Suppressor macrophage (primary cell): ENCODE measurements at regions not wholly inside any gene's neighbourhood (a gene's known extent, or its start where the extent isn't known, plus 50 kb on each side); places are given as distances from the start of the nearest gene placed in this dataset.

ENCODE experiments used
- DNase-seq, 4 experiments: peaks; one replicate each; pipeline ENCODE4 v3.0.0-alpha.2; 2020 to 2022

DNA sequence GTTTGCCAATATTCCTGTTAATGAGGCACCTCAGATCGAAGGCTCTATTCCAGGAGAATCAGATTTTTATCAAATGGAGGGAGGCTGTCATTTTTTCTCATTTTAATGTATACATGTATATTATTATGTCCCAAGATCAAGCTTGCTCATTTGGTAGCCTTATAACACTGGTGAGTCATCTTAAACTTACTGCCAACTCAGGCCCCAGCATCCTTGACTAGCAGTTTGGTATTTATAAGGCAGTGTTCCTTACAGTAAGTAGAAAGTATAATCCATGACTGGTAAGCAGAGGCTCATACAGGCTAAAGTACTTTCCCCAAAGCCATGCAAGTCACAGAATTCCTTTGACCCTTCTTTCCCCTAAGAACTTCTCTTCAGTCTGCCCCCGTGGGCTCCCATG, 90.7 kb upstream of the NR3C1 start:
- peak in 2 of 4 experiments; percentile 22 to 34 for DNase-seq

DNA sequence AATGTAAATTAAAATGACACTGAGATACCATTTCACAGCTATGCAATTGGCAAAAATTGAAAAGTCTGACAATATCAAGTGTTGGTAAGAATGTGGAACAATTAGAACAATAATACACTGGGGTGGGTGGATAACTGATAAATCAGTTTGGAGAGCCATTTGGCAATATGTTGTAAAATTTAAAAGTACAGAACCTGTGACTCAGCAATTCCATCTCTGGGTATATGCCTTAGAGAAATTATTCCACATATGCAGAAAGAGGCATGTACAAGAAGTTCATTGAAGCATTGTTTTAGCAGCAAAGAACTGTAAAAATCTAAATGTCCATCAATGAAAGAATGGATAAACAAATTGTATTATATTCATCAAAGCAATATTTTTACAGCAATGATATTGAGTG, 89.3 kb upstream of the NR3C1 start:
- no peak for DNase-seq

- peak in 3 of 4 experiments; percentile 15 to 57 (median 42) for DNase-seq
These were observed 88.2 kb upstream of the NR3C1 start for GRCh38 chr5:143491646-143492045.

DNA sequence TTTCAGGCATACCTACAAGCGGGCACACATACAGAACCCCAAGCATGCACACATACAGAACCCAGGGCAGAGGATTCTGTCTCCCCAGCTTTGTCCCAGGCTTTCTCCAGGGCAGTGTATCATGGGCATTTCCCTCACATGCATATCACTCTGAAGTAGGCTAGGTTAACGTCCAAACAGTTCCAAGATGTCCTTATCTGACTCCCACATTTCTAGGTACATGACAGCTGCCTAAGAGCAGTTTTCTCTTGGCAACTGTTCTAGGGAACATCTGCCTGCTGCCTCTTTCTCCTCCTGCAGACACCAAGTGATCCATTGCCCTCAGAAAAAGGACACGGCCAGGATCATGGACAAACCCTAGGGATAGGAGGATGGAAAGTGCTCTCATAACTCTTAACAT, 84.9 kb upstream of the NR3C1 start:
- DNase-seq = no peak

- peak; percentile 39 to 79 (median 62) for DNase-seq
These were observed 81.1 kb upstream of the NR3C1 start for GRCh38 chr5:143484601-143485000.

DNA sequence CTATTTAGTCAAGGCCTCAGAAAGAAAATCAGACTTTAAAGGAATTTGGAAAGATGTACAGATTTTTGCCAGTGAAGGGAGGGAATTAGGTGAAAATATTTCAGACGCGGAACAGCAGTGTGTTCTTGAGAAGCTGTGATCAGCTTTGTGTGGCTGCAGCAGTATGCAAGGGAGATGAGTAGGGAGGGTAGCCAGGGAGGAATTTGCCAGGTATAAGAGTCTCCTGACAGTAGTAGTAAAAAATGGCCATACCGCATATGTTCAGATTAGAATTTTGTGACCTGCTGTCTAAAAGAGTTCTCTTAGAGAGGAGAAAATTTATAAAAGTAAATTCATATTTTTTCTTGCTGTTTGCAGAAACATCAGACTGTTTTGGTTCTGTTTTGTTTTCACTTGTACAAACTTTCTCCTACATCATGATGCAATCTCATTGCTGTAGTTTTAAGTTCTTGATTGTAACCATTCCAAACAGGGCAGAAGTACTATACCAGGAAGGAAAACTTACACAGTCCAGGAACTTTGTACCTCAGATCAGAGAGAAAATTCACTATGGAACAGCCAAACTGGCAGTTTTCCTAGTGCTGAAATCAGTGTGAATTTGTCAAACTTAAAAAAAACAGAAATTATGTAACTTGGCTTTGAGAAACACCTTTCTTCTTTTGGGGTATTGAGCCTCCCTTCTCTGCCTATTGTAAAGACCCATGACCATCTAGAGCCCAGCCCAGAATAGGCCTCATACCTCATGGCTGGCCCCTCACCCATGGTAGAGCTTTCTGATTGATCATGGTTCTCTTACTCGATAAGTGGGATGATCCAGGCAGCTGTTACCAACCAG, 78.4 kb upstream of the NR3C1 start:
- DNase-seq = peak in 2 of 4 experiments; percentile 25 to 48

DNA sequence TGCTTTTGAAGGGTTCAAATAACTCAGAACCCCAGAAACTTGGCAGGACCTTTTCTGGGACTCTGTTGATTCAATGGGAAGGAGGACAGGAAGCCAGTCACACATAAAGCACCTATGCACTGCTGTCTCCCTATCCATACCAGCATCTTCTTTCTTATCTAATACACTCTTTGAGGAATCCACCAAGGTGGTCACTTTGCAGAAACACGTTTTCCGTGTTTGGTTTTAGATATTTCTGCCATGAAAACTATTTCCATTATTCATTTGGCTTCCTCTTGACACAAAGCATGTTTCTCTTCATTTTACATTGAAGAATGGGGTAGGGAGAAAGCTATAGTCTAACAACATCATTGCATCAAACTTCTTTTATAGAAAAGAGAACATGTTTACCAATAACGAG, 76.5 kb upstream of the NR3C1 start:
- DNase-seq = no peak

GRCh38 chr5:143479394-143479793, 75.9 kb upstream of the NR3C1 start:
- DNase-seq = no peak

- no peak for DNase-seq
These were observed 73.2 kb upstream of the NR3C1 start for GRCh38 chr5:143476601-143477211.

DNA sequence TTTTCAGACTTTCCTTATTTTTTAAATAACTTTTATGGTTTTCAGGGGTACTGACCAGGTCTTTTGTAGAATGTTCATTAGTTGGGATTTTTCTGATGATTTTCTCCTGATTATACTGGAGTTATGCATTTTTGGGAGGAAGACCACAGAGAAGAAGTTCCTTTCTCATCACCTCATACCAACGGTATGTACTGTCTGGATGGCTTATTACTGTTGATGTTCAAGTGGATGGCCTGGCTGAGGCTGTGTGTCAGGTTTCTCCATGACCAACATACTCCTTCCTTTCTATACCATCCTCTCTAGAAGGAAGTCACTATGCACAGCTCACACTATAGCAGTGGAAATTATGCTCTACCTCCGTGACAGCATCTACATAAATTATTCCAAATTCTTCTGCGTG, 71.1 kb upstream of the NR3C1 start:
- DNase-seq = no peak

GRCh38 chr5:143473481-143473880, 70.0 kb upstream of the NR3C1 start:
- DNase-seq = no peak

DNA sequence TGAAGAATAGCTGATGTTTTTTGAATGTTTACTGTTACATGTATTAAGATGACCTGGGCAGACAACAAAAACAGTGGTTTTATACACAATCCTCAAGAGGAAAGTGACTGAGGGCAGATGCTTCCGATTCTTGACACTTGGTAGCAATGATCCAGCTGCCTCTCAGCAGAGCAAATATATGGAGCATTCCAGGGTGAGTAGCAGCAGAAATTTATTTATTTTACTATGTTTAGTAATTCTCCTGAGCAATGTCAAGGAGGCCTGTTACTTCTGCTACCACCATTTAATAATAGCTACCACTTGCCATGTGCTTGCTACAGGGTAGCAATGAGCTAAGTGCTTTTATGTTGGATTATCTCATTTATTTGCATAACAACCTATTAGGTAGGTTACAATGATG, 69.1 kb upstream of the NR3C1 start:
- DNase-seq = no peak

DNA sequence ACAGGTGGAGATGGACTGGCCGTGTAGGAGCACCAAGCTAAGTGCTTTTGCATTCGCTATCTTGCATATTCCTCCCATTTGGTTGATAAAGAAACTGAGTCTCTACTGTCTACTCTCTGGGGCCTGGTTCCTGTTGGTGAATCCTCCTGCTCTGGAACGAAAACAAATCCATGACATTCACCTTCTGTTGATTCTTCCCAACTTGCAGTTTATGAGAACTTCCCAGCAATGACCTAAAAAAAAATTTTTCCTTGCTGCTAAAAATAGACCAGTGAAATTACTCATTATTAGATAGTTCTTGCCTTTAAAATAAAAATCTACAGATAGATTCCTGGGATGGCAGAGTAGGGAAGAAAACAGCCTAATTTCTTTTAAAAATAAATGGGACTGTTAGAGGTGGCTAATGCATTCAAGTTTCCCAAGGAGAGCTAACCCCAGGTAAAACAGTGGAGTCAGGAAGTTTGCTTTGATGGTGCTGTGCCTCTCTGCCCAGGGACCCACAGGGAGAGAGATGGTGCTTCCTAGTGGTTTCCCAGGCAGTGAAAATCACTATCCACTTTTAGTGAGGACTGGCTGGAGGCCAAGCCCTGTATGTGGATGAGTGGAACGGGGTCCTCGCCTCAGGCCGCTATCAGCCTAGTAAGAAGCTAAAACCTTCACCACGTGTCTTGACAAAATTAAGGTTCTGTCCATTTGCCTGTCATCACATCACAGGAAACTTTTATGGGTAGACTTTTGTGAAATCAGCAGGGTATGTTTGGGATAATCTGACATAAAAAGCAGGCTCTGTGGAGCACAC, 68.4 kb upstream of the NR3C1 start:
- no peak for DNase-seq

DNA sequence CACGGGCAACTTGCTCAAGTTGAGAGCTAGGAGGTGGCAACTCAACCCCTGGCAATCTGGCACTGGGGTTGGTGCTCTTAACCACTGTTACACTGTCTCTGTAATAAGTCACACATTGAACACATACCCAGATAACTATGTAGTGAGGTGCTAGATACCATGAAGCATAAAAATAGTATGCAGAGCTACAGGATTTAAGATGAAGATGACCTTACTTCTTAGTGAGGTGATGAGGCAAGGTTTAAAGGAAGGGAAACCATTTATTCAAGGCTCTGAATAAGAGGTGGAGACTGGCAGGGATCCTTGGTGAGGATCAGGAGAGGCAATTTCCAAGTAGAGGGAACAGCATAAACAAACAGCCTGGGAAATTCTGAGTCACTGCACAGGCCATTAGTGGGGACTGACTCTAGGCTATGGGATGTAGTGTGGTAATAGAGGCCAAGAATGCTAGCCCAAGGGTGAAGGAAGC, 67.6 kb upstream of the NR3C1 start:
- DNase-seq = no peak

- DNase-seq = no peak
These were observed 66.6 kb upstream of the NR3C1 start for GRCh38 chr5:143470120-143470519.

DNA sequence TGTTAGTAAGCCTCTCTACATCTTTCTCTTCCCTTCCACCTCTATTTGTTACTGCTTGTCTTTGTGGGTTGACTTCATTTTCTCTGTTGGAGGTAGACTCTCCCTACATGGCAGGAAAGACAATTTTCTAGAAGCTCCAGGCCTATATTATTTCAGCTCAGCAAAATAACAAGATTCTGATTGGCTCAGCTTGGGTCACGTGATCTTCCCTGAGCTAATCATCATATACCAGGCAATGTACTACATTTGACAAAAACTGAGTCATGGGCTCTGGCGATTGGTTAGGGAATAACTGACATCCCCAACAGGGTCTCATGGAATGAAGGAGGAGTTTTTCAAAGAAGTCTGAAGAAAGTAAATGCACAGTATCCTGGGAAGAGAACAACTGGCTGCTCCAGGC, 65.6 kb upstream of the NR3C1 start:
- no peak for DNase-seq

DNA sequence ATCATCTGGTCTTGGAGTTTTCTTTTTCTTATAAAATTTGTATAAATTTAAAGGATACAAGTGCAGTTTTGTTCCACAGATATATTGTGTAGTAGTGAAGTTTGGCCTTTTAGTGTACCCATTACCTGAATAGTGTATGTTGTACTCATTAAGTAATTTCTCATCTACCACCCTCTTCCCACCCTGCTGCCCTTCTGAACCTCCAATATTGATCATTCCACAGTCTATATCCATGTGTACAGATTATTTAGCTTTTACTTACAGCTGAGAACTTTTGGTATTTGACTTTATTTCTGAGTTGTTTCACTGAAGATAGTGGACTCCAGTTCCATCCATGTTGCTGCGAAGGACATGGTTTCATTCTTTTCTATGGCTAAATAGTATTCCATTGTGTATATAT, 63.1 kb upstream of the NR3C1 start:
- no peak for DNase-seq

DNA sequence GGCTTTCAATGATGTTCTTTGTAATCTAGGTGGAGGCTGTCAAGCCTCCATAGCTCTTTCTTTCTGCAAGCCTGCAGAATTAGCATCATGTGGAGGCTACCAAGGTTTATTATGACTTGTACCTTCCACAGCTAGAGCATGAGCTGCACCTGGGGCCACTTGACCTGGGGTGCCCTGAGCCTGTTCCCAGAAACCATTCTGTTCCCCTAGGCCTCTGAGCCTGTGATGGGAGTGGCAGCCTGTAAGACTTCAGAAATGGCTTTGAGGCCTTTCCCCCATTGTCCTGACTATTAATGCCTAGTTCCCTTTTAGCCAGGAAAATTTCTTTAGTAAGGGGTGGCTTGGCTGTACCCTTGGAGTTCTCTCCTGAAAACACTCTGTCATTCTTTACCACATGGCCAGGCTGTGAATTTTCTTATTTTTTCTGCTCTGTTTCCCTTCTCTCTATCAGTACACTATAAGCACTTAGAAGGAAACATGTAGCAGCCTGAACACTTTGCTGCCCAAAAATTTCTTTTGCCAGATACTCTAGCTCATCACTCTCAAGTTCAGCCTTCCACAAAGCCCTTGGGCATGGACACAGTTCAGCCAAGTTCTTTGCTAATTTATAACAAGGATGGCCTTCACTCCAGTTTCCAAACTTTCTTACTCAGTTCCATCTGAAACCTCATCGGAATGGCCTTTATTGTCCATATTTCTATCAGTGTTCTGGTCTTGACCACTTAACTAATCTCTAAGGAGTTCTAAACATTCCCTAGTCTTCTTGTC, 61.4 kb upstream of the NR3C1 start:
- DNase-seq = no peak

GRCh38 chr5:143462431-143462830, 58.9 kb upstream of the NR3C1 start:
- peak in 2 of 4 experiments; percentile 27 to 43 for DNase-seq

GRCh38 chr5:143459433-143459832, 55.9 kb upstream of the NR3C1 start:
- DNase-seq = no peak

DNA sequence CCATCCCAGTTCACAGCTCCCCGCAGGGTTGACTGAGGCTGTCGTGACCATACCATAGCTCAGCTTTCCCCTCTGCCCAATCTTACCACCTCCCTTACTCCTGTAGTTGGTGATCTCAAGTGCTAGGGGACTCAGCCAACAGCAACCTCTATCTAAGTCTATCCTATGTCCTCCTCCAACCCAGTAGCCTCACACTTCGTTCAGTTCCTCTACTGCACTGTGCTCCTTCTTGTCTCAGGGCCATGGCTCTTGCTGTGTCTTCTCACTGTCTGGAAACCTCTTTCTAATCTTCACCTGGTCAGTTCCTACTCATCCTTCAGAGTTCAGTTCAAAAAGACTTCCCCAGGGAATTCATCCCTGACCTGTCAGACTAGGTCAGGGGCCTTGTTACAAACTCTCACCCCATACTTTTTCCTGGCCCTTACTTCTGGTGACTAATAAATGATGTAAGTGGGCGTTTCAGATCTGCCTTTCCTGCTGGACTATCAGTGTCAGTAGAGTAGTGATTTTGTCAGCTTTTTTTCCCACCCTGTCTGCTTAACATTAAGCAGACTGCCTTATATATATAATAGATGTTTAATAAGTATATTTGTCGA, 53.6 kb upstream of the NR3C1 start:
- peak in 3 of 4 experiments; percentile 13 to 39 (median 33) for DNase-seq

- no peak for DNase-seq
These were observed 51.5 kb upstream of the NR3C1 start for GRCh38 chr5:143454936-143455516.
